ENCODE measurements at regions not wholly inside any gene's neighbourhood (a gene's known extent, or its start where the extent isn't known, plus 50 kb on each side); places are given as distances from the start of the nearest gene placed in this dataset.

DNA sequence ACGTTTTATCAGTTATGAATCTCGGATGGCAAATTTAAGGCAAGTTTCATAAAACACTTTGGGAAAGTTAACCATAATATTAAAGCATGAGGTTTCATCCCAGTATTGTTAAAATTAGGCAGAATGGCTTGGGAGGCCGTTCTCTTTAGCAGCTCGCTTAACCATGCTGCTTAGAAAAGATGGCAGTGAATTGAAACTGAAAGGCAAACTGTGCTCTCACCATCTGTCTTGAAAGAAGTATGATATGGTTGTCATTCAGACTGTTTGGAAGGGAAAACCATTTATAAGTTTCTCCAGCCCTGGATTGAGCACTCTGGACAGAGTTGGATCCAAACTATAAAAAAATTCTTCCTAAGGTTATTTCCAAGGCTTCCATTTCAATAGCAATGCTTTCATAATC, 332.3 kb upstream of the SUCLG2 start:
- H3K27ac ChIP-seq (ENCODE audit: low read depth in 2 of 2, low read length in 1 of 2), result no peak overlapping the region
- no peaks in the 10 kb centered on the region for H3K36me3 ChIP-seq (ENCODE audit: control insufficient read depth in 2 of 2, insufficient read depth in 2 of 2, low read length in 1 of 2)
- no peaks in the 10 kb centered on the region for H3K9me3 ChIP-seq (ENCODE audit: control insufficient read depth in 2 of 2, insufficient read depth in 1 of 2, low read depth in 1 of 2, low read length in 1 of 2)
- WGBS, 2 donors, result 78 to 80% methylated on average over 4 of the region's 4 CpGs
- H3K4me3 ChIP-seq (ENCODE audit: low read depth in 1 of 2, low read length in 2 of 2), result no peak overlapping the region
- no peaks in the 10 kb centered on the region for H3K27me3 ChIP-seq (ENCODE audit: control insufficient read depth in 1 of 2, insufficient read depth in 2 of 2, low read length in 2 of 2)
- H3K4me1 ChIP-seq (ENCODE audit: control insufficient read depth in 2 of 2, insufficient read depth in 2 of 2, low read length in 1 of 2), result no peaks in the 10 kb centered on the region

DNA sequence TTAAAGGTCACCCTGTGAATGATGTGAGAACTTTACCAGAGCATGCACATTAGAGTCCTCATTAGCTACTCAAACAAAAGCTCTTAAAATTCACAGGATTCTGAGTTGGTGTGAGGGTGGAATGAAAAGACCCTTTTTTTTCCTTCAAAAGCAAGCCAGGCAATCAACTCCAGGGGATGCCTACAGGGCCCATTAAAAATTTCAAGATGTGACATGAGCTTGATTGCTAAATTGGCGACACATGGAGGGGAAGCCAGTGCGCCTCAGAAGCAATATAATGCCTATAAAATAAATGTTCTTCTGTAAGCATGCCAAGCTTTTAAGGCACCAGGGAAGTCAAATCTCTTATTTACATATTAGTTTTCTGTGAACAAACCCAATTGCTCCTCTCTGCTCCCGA, 328.8 kb upstream of the SUCLG2 start:
- Histone ChIP-seq H3K9me3 (ENCODE audit: control insufficient read depth in 2 of 2, insufficient read depth in 1 of 2, low read depth in 1 of 2, low read length in 1 of 2) (peaks cover 0 to 3% of the 10 kb centered on the region in 2 donors), H3K36me3 (ENCODE audit: control insufficient read depth in 2 of 2, insufficient read depth in 2 of 2, low read length in 1 of 2) (no peaks in the 10 kb centered on the region), H3K27me3 (ENCODE audit: control insufficient read depth in 1 of 2, insufficient read depth in 2 of 2, low read length in 2 of 2) (no peaks in the 10 kb centered on the region), H3K4me3 (ENCODE audit: low read depth in 1 of 2, low read length in 2 of 2) (no peak overlapping the region), H3K4me1 (ENCODE audit: control insufficient read depth in 2 of 2, insufficient read depth in 2 of 2, low read length in 1 of 2) (no peaks in the 10 kb centered on the region), H3K27ac (ENCODE audit: low read depth in 2 of 2, low read length in 1 of 2) (no peak overlapping the region)
- 89 to 90% methylated on average over 3 of the region's 3 CpGs for WGBS, 2 donors

DNA sequence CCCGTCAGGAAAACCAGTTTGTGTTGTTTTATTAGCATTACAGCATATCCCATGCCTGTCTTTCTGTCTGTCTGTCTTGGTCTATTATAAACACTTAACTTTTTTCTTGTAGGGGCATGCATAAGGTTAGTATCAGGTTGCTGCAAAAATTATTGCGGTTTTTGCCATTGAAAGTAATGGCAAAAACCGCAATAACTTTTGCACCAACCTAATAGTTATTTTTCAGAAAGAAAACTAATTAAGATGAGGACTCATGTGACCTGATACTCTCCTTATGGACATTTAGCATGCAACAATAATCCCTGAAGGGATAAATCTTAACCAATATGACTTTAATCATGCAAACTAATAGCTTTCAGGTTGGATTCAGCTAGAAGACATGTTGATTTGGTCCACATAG, 326.7 kb upstream of the SUCLG2 start:
- H3K36me3 ChIP-seq (ENCODE audit: control insufficient read depth in 2 of 2, insufficient read depth in 2 of 2, low read length in 1 of 2), result no peaks in the 10 kb centered on the region
- WGBS, 2 donors, result 77 to 82% methylated on average over 3 of the region's 3 CpGs
- H3K27ac ChIP-seq (ENCODE audit: low read depth in 2 of 2, low read length in 1 of 2), result no peak overlapping the region
- no peaks in the 10 kb centered on the region for H3K27me3 ChIP-seq (ENCODE audit: control insufficient read depth in 1 of 2, insufficient read depth in 2 of 2, low read length in 2 of 2)
- H3K4me3 ChIP-seq (ENCODE audit: low read depth in 1 of 2, low read length in 2 of 2), result no peak overlapping the region
- H3K9me3 ChIP-seq (ENCODE audit: control insufficient read depth in 2 of 2, insufficient read depth in 1 of 2, low read depth in 1 of 2, low read length in 1 of 2), result peaks cover 0 to 3% of the 10 kb centered on the region in 2 donors
- H3K4me1 ChIP-seq (ENCODE audit: control insufficient read depth in 2 of 2, insufficient read depth in 2 of 2, low read length in 1 of 2), result no peaks in the 10 kb centered on the region

GRCh38 chr3:67979342-67979741, 324.9 kb upstream of the SUCLG2 start:
- H3K27ac ChIP-seq (ENCODE audit: low read depth in 2 of 2, low read length in 1 of 2), result no peak overlapping the region
- no peaks in the 10 kb centered on the region for H3K27me3 ChIP-seq (ENCODE audit: control insufficient read depth in 1 of 2, insufficient read depth in 2 of 2, low read length in 2 of 2)
- no peaks in the 10 kb centered on the region for H3K4me1 ChIP-seq (ENCODE audit: control insufficient read depth in 2 of 2, insufficient read depth in 2 of 2, low read length in 1 of 2)
- H3K9me3 ChIP-seq (ENCODE audit: control insufficient read depth in 2 of 2, insufficient read depth in 1 of 2, low read depth in 1 of 2, low read length in 1 of 2), result peaks cover 0 to 3% of the 10 kb centered on the region in 2 donors
- no peak overlapping the region for H3K4me3 ChIP-seq (ENCODE audit: low read depth in 1 of 2, low read length in 2 of 2)
- no peaks in the 10 kb centered on the region for H3K36me3 ChIP-seq (ENCODE audit: control insufficient read depth in 2 of 2, insufficient read depth in 2 of 2, low read length in 1 of 2)

DNA sequence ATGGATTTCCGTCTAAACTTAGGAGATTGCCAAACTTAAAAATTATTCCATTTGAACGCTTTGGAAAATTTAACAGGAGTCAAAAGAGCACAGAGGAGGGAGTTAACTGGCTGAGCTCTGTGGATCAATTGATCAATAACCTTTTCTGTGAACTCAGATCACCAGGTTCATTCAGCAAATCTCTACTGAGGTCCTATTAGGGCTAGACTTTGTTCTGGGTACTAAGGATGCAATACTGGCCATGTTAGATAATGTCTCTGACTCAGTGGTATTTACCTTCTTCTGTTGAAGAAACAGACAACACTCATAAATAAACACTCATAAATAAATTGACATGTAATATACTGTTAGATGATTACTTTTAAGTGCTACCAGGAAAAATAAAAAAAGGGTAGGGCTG, 323.4 kb upstream of the SUCLG2 start:
- Histone ChIP-seq H3K27me3 (ENCODE audit: control insufficient read depth in 1 of 2, insufficient read depth in 2 of 2, low read length in 2 of 2) (no peaks in the 10 kb centered on the region), H3K9me3 (ENCODE audit: control insufficient read depth in 2 of 2, insufficient read depth in 1 of 2, low read depth in 1 of 2, low read length in 1 of 2) (peaks cover 0 to 3% of the 10 kb centered on the region in 2 donors), H3K4me1 (ENCODE audit: control insufficient read depth in 2 of 2, insufficient read depth in 2 of 2, low read length in 1 of 2) (no peaks in the 10 kb centered on the region), H3K4me3 (ENCODE audit: low read depth in 1 of 2, low read length in 2 of 2) (no peak overlapping the region), H3K27ac (ENCODE audit: low read depth in 2 of 2, low read length in 1 of 2) (no peak overlapping the region), H3K36me3 (ENCODE audit: control insufficient read depth in 2 of 2, insufficient read depth in 2 of 2, low read length in 1 of 2) (no peaks in the 10 kb centered on the region)
- WGBS, 2 donors, result 67 to 81% methylated on average over 2 of the region's 2 CpGs

GRCh38 chr3:67976663-67977062, 322.3 kb upstream of the SUCLG2 start:
- H3K27me3 ChIP-seq (ENCODE audit: control insufficient read depth in 1 of 2, insufficient read depth in 2 of 2, low read length in 2 of 2), result no peaks in the 10 kb centered on the region
- H3K9me3 ChIP-seq (ENCODE audit: control insufficient read depth in 2 of 2, insufficient read depth in 1 of 2, low read depth in 1 of 2, low read length in 1 of 2), result peaks cover 0 to 3% of the 10 kb centered on the region in 2 donors
- no peaks in the 10 kb centered on the region for H3K36me3 ChIP-seq (ENCODE audit: control insufficient read depth in 2 of 2, insufficient read depth in 2 of 2, low read length in 1 of 2)
- no peak overlapping the region for H3K4me3 ChIP-seq (ENCODE audit: low read depth in 1 of 2, low read length in 2 of 2)
- H3K27ac ChIP-seq (ENCODE audit: low read depth in 2 of 2, low read length in 1 of 2), result no peak overlapping the region
- 84 to 85% methylated on average over 2 of the region's 2 CpGs for WGBS, 2 donors
- H3K4me1 ChIP-seq (ENCODE audit: control insufficient read depth in 2 of 2, insufficient read depth in 2 of 2, low read length in 1 of 2), result no peaks in the 10 kb centered on the region

GRCh38 chr3:67964596-67964995, 310.2 kb upstream of the SUCLG2 start:
- Histone ChIP-seq H3K36me3 (ENCODE audit: control insufficient read depth in 2 of 2, insufficient read depth in 2 of 2, low read length in 1 of 2) (no peaks in the 10 kb centered on the region), H3K4me1 (ENCODE audit: control insufficient read depth in 2 of 2, insufficient read depth in 2 of 2, low read length in 1 of 2) (no peaks in the 10 kb centered on the region), H3K27ac (ENCODE audit: low read depth in 2 of 2, low read length in 1 of 2) (no peak overlapping the region), H3K9me3 (ENCODE audit: control insufficient read depth in 2 of 2, insufficient read depth in 1 of 2, low read depth in 1 of 2, low read length in 1 of 2) (no peaks in the 10 kb centered on the region), H3K27me3 (ENCODE audit: control insufficient read depth in 1 of 2, insufficient read depth in 2 of 2, low read length in 2 of 2) (no peaks in the 10 kb centered on the region), H3K4me3 (ENCODE audit: low read depth in 1 of 2, low read length in 2 of 2) (no peak overlapping the region)

GRCh38 chr3:67957268-67957667, 302.9 kb upstream of the SUCLG2 start:
- Histone ChIP-seq H3K4me1 (ENCODE audit: control insufficient read depth in 2 of 2, insufficient read depth in 2 of 2, low read length in 1 of 2) (no peaks in the 10 kb centered on the region), H3K36me3 (ENCODE audit: control insufficient read depth in 2 of 2, insufficient read depth in 2 of 2, low read length in 1 of 2) (no peaks in the 10 kb centered on the region), H3K4me3 (ENCODE audit: low read depth in 1 of 2, low read length in 2 of 2) (no peak overlapping the region), H3K9me3 (ENCODE audit: control insufficient read depth in 2 of 2, insufficient read depth in 1 of 2, low read depth in 1 of 2, low read length in 1 of 2) (no peaks in the 10 kb centered on the region), H3K27ac (ENCODE audit: low read depth in 2 of 2, low read length in 1 of 2) (no peak overlapping the region), H3K27me3 (ENCODE audit: control insufficient read depth in 1 of 2, insufficient read depth in 2 of 2, low read length in 2 of 2) (no peaks in the 10 kb centered on the region)
- 78 to 87% methylated on average over 2 of the region's 2 CpGs for WGBS, 2 donors

GRCh38 chr3:67947808-67948508, 293.5 kb upstream of the SUCLG2 start:
- Histone ChIP-seq H3K36me3 (ENCODE audit: control insufficient read depth in 2 of 2, insufficient read depth in 2 of 2, low read length in 1 of 2) (no peaks in the 10 kb centered on the region), H3K4me1 (ENCODE audit: control insufficient read depth in 2 of 2, insufficient read depth in 2 of 2, low read length in 1 of 2) (no peaks in the 10 kb centered on the region), H3K27me3 (ENCODE audit: control insufficient read depth in 1 of 2, insufficient read depth in 2 of 2, low read length in 2 of 2) (no peaks in the 10 kb centered on the region), H3K27ac (ENCODE audit: low read depth in 2 of 2, low read length in 1 of 2) (no peak overlapping the region), H3K9me3 (ENCODE audit: control insufficient read depth in 2 of 2, insufficient read depth in 1 of 2, low read depth in 1 of 2, low read length in 1 of 2) (peaks cover 0 to 10% of the 10 kb centered on the region in 2 donors), H3K4me3 (ENCODE audit: low read depth in 1 of 2, low read length in 2 of 2) (no peak overlapping the region)
- 45 to 51% methylated on average over 13 of the region's 13 CpGs for WGBS, 2 donors

GRCh38 chr3:67946436-67946835, 292.0 kb upstream of the SUCLG2 start:
- Histone ChIP-seq H3K4me3 (ENCODE audit: low read depth in 1 of 2, low read length in 2 of 2) (no peak overlapping the region), H3K9me3 (ENCODE audit: control insufficient read depth in 2 of 2, insufficient read depth in 1 of 2, low read depth in 1 of 2, low read length in 1 of 2) (peaks cover 0 to 10% of the 10 kb centered on the region in 2 donors), H3K4me1 (ENCODE audit: control insufficient read depth in 2 of 2, insufficient read depth in 2 of 2, low read length in 1 of 2) (no peaks in the 10 kb centered on the region), H3K36me3 (ENCODE audit: control insufficient read depth in 2 of 2, insufficient read depth in 2 of 2, low read length in 1 of 2) (no peaks in the 10 kb centered on the region), H3K27ac (ENCODE audit: low read depth in 2 of 2, low read length in 1 of 2) (no peak overlapping the region), H3K27me3 (ENCODE audit: control insufficient read depth in 1 of 2, insufficient read depth in 2 of 2, low read length in 2 of 2) (no peaks in the 10 kb centered on the region)

All from esophagus (tissue), 2 donors.